ENCODE measurements at regions not wholly inside any gene's neighbourhood (a gene's known extent, or its start where the extent isn't known, plus 50 kb on each side); places are given as distances from the start of the nearest gene placed in this dataset.

DNA sequence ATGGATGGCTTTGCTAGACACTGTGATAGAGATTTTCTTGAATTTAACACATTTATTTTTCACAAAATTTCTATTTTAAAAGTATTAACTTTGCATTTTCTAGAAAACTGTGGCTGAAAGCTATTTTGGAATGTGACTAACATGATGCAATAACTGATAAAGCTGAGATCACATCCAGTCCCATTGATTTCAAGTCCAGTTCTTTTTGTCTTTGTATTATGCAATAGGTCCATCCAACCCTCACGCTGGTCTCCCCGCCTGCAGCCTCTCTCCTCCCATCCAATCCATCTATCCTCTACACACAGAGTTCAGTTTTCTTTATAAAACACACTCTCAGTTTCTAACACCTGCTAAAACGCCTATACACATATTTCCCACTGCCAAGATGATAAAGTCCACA, 178.8 kb downstream of the CNTN3 start:
- TF ChIP-seq, protein P1, sequence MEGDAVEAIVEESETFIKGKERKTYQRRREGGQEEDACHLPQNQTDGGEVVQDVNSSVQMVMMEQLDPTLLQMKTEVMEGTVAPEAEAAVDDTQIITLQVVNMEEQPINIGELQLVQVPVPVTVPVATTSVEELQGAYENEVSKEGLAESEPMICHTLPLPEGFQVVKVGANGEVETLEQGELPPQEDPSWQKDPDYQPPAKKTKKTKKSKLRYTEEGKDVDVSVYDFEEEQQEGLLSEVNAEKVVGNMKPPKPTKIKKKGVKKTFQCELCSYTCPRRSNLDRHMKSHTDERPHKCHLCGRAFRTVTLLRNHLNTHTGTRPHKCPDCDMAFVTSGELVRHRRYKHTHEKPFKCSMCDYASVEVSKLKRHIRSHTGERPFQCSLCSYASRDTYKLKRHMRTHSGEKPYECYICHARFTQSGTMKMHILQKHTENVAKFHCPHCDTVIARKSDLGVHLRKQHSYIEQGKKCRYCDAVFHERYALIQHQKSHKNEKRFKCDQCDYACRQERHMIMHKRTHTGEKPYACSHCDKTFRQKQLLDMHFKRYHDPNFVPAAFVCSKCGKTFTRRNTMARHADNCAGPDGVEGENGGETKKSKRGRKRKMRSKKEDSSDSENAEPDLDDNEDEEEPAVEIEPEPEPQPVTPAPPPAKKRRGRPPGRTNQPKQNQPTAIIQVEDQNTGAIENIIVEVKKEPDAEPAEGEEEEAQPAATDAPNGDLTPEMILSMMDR (optimal IDR thresholded peaks at IDR 0.05 in 1 of 3, IDR thresholded peaks at IDR 0.05 in 1 of 3, conservative IDR thresholded peaks at IDR 0.05 in 1 of 3; ENCODE audit: extremely low read depth in 1 of 3, insufficient read depth in 2 of 3, low read length in 3 of 3) = no peak
- TF ChIP-seq EZH2 (IDR thresholded peaks at IDR 0.05; ENCODE audit: low read length) = no peak
